WTC11 (cell line): ENCODE measurements at regions not wholly inside any gene's neighbourhood (a gene's known extent, or its start where the extent isn't known, plus 50 kb on each side); places are given as distances from the start of the nearest gene placed in this dataset.

Source experiments
- ATAC-seq: fragments of 200-7000 bp; cut with Tn5 transposase; 2 replicates; pipeline ENCODE4 v1.10.0; 2021; ENCODE audit warnings: mild to moderate bottlenecking, moderate library complexity
- CTCF ChIA-PET: fragments of 300-600 bp; sonication (Branson Sonifier 250); formaldehyde crosslinking; loops from one replicate; lab custom pipeline; 2021; ENCODE audit warnings: antibody characterized with exemption; lab: Charles Lee
- POLR2A ChIA-PET: fragments of 350-600 bp; sonication (Branson Sonifier 250); formaldehyde crosslinking; loops from one replicate; lab custom pipeline; 2021; ENCODE audit warnings: antibody characterized with exemption; lab: Charles Lee
- DNase-seq: peaks from one replicate; pipeline ENCODE4 v3.0.0; 2021; ENCODE audit warnings: low spot score
- H3K27ac Mint-ChIP-seq: 2 replicates; pipeline ENCODE4 v1.8.0; 2021; ENCODE audit warnings: mixed read lengths
- H3K27me3 Mint-ChIP-seq: 2 replicates; pipeline ENCODE4 v1.8.0; 2021; ENCODE audit warnings: low read depth, mild to moderate bottlenecking, moderate library complexity, mixed read lengths
- H3K36me3 Mint-ChIP-seq: 2 replicates; pipeline ENCODE4 v1.8.0; 2021; ENCODE audit warnings: mixed read lengths
- H3K4me1 Mint-ChIP-seq: 2 replicates; pipeline ENCODE4 v1.8.0; 2022; ENCODE audit warnings: mixed read lengths
- H3K4me3 Mint-ChIP-seq: 2 replicates; pipeline ENCODE4 v1.8.0; 2021; ENCODE audit warnings: mild to moderate bottlenecking, moderate library complexity, mixed read lengths
- H3K9me3 Mint-ChIP-seq: 2 replicates; pipeline ENCODE4 v1.8.0; 2021; ENCODE audit warnings: mixed read lengths
- EMX1 ChIP-seq: fragments of 250-450 bp; sonication (Bioruptor Pico); IDR thresholded peaks from 2 replicates; pipeline ENCODE4 v1.8.0; 2021; ENCODE audit warnings: mild to moderate bottlenecking
- FOXK1 ChIP-seq: sonication (generic); formaldehyde crosslinking; IDR thresholded peaks from 2 replicates; pipeline ENCODE4 v1.8.0; 2022; ENCODE audit warnings: mild to moderate bottlenecking, moderate library complexity, missing genetic modification reagents
- IRF1 ChIP-seq: sonication (generic); formaldehyde crosslinking; IDR thresholded peaks from 2 replicates; pipeline ENCODE4 v1.8.0; 2023; ENCODE audit warnings: missing genetic modification reagents
- NR1H2 ChIP-seq: sonication (generic); formaldehyde crosslinking; IDR thresholded peaks from 2 replicates; pipeline ENCODE4 v1.9.0; 2021; ENCODE audit warnings: mild to moderate bottlenecking, moderate library complexity, missing genetic modification reagents
- PRDM15 ChIP-seq: sonication (generic); formaldehyde crosslinking; IDR thresholded peaks from 2 replicates; pipeline ENCODE4 v1.8.0; 2022; ENCODE audit warnings: missing genetic modification reagents
- ZMAT4 ChIP-seq: fragments of 250-450 bp; sonication (Bioruptor Pico); IDR thresholded peaks from 2 replicates; pipeline ENCODE4 v1.9.0; 2021; ENCODE audit warnings: mild to moderate bottlenecking
- ZNF532 ChIP-seq: fragments of 250-450 bp; sonication (Bioruptor Pico); IDR thresholded peaks from 2 replicates; pipeline ENCODE4 v1.9.0; 2021; ENCODE audit warnings: mild to moderate bottlenecking, borderline replicate concordance
- ZSCAN18 ChIP-seq: fragments of 250-450 bp; sonication (Bioruptor Pico); IDR thresholded peaks from 2 replicates; pipeline ENCODE4 v2.1.2; 2022; ENCODE audit warnings: mild to moderate bottlenecking, moderate library complexity

- no peak for TF ChIP-seq PRDM15 (CRISPR knock-in tag)
- no peak for TF ChIP-seq ZSCAN18 (CRISPR knock-in tag)
- TF ChIP-seq ZMAT4 (CRISPR knock-in tag), result no peak
- TF ChIP-seq, all 79 proteins: peak for 0
Observed at GRCh38 chr10:52853704-52854103, 81.1 kb upstream of the MBL2 start (continued).

- Mint-ChIP-seq H3K9me3 (peaks cover 43% of the 10 kb centered on the region), H3K4me1 (no peaks in the 10 kb centered on the region), H3K4me3 (no peak overlapping the region), H3K27ac (no peak overlapping the region), H3K36me3 (peaks cover 23% of the 10 kb centered on the region), H3K27me3 (no peaks in the 10 kb centered on the region)
- ChIA-PET CTCF (no interaction called here), POLR2A (no interaction called here)
- ATAC-seq, result no peak
- TF ChIP-seq ZNF532 (CRISPR knock-in tag) (no peak), FOXK1 (CRISPR knock-in tag) (no peak), NR1H2 (CRISPR knock-in tag) (no peak), IRF1 (CRISPR knock-in tag) (no peak), EMX1 (CRISPR knock-in tag) (no peak)
- no peak for DNase-seq
Observed at GRCh38 chr10:52836816-52837215, 64.2 kb upstream of the MBL2 start.
